H9 (cell line): ENCODE measurements at regions not wholly inside any gene's neighbourhood (a gene's known extent, or its start where the extent isn't known, plus 50 kb on each side); places are given as distances from the start of the nearest gene placed in this dataset.

ENCODE experiments used
- DNase-seq: peaks from one replicate; pipeline ENCODE4 v3.0.0-alpha.2; 2017
- H2AFZ ChIP-seq: one replicate; pipeline ENCODE4 v1.6.1; 2013; ENCODE audit warnings: mild to moderate bottlenecking, low read length, control low read depth, moderate library complexity
- H2AK5ac ChIP-seq: 2 replicates; pipeline ENCODE4 v1.6.1; 2013; ENCODE audit warnings: low read length, control low read depth, mixed read lengths; ENCODE audit not compliant: insufficient read length
- H2BK120ac ChIP-seq: one replicate; pipeline ENCODE4 v1.6.1; 2013; ENCODE audit warnings: low read depth, mild to moderate bottlenecking, low read length, control low read depth, inconsistent platforms; ENCODE audit not compliant: poor library complexity, severe bottlenecking
- H2BK12ac ChIP-seq: 2 replicates; pipeline ENCODE4 v1.6.1; 2013; ENCODE audit warnings: low read length, control low read depth, mixed read lengths, low read depth; ENCODE audit not compliant: insufficient read length
- H2BK15ac ChIP-seq: 2 replicates; pipeline ENCODE4 v1.6.1; 2013; ENCODE audit warnings: low read depth, low read length, control low read depth
- H2BK20ac ChIP-seq: one replicate; pipeline ENCODE4 v1.6.1; 2013; ENCODE audit warnings: low read depth, mild to moderate bottlenecking, low read length, control low read depth, inconsistent platforms; ENCODE audit not compliant: poor library complexity, severe bottlenecking
- H2BK5ac ChIP-seq: 2 replicates; pipeline ENCODE4 v1.6.1; 2013; ENCODE audit warnings: low read length, control low read depth, mixed read lengths; ENCODE audit not compliant: insufficient read length
- H3K14ac ChIP-seq: 2 replicates; pipeline ENCODE4 v1.6.1; 2013; ENCODE audit warnings: low read length, control low read depth; ENCODE audit not compliant: insufficient read depth
- H3K18ac ChIP-seq: 2 replicates; pipeline ENCODE4 v1.6.1; 2013; ENCODE audit warnings: low read depth, mild to moderate bottlenecking, mixed read lengths, low read length, control low read depth; ENCODE audit not compliant: insufficient read length
- H3K23ac ChIP-seq: 2 replicates; pipeline ENCODE4 v1.6.1; 2013; ENCODE audit warnings: low read length, control low read depth, mixed read lengths, low read depth; ENCODE audit not compliant: insufficient read length
- H3K23me2 ChIP-seq: 2 replicates; pipeline ENCODE4 v1.6.1; 2013; ENCODE audit warnings: low read depth, mild to moderate bottlenecking, mixed read lengths, low read length, control low read depth; ENCODE audit not compliant: insufficient read length, poor library complexity, severe bottlenecking
- H3K27ac ChIP-seq: 2 replicates; pipeline ENCODE4 v1.5.1; 2013; ENCODE audit warnings: low read length, control low read depth, mixed read lengths, low read depth; ENCODE audit not compliant: insufficient read length
- H3K27me3 ChIP-seq: 2 replicates; pipeline ENCODE4 v1.6.1; 2013; ENCODE audit warnings: low read length, control low read depth, inconsistent platforms; ENCODE audit not compliant: insufficient read depth
- H3K4ac ChIP-seq: 2 replicates; pipeline ENCODE4 v1.6.1; 2013; ENCODE audit warnings: low read depth, mild to moderate bottlenecking, control low read depth, inconsistent platforms, low read length, moderate library complexity
- H3K4me1 ChIP-seq: 2 replicates; pipeline ENCODE4 v1.6.1; 2013; ENCODE audit warnings: low read length, control low read depth, inconsistent platforms; ENCODE audit not compliant: insufficient read depth
- H3K4me2 ChIP-seq: 2 replicates; pipeline ENCODE4 v1.6.1; 2013; ENCODE audit warnings: low read length, control low read depth, mixed read lengths; ENCODE audit not compliant: insufficient read length, insufficient read depth
- H3K56ac ChIP-seq: 2 replicates; pipeline ENCODE4 v1.6.1; 2013; ENCODE audit warnings: low read depth, mild to moderate bottlenecking, mixed read lengths, low read length, control low read depth; ENCODE audit not compliant: insufficient read length
- H3K79me1 ChIP-seq: 2 replicates; pipeline ENCODE4 v1.6.1; 2013; ENCODE audit warnings: low read depth, mild to moderate bottlenecking, moderate library complexity, low read length, control low read depth, inconsistent platforms; ENCODE audit not compliant: insufficient read depth, poor library complexity, severe bottlenecking
- H3K79me2 ChIP-seq: 2 replicates; pipeline ENCODE4 v1.6.1; 2013; ENCODE audit warnings: low read length, control low read depth, inconsistent platforms; ENCODE audit not compliant: insufficient read depth
- H3K9ac ChIP-seq: 2 replicates; pipeline ENCODE4 v1.6.1; 2013; ENCODE audit warnings: low read length, control low read depth, mixed read lengths; ENCODE audit not compliant: insufficient read length; ENCODE audit errors: extremely low read depth
- H3K9me3 ChIP-seq: one replicate; pipeline ENCODE4 v1.6.1; 2013; ENCODE audit warnings: low read depth, low read length, inconsistent platforms; ENCODE audit not compliant: control insufficient read depth
- H3T11ph ChIP-seq: one replicate; pipeline ENCODE4 v1.6.1; 2013; ENCODE audit warnings: mild to moderate bottlenecking, low read length, control low read depth, inconsistent platforms
- H4K20me1 ChIP-seq: one replicate; pipeline ENCODE4 v1.6.1; 2013; ENCODE audit not compliant: control insufficient read depth, insufficient read length, insufficient read depth
- H4K5ac ChIP-seq: 2 replicates; pipeline ENCODE4 v1.6.1; 2013; ENCODE audit warnings: low read depth, mild to moderate bottlenecking, mixed read lengths, low read length, control low read depth; ENCODE audit not compliant: insufficient read length
- H4K8ac ChIP-seq: replicated peaks from 2 replicates; pipeline ENCODE4 v1.6.1; 2013; ENCODE audit warnings: low read length, control low read depth, mixed read lengths, low read depth; ENCODE audit not compliant: insufficient read length
- H4K91ac ChIP-seq: 2 replicates; pipeline ENCODE4 v1.6.1; 2013; ENCODE audit warnings: low read depth, mild to moderate bottlenecking, moderate library complexity, mixed read lengths, low read length, control low read depth; ENCODE audit not compliant: insufficient read length
- H3K27ac Mint-ChIP-seq, 3 experiments: 2 replicates in 2 of 3; 3 replicates in 1 of 3; pipeline ENCODE4 v1.8.0; 2020 to 2021; ENCODE audit warnings: mixed read lengths in 3 of 3, mild to moderate bottlenecking in 1 of 3, moderate library complexity in 1 of 3
- H3K27me3 Mint-ChIP-seq: 2 replicates; pipeline ENCODE4 v1.8.0; 2021; ENCODE audit warnings: low read depth, mild to moderate bottlenecking, moderate library complexity, mixed read lengths
- H3K36me3 Mint-ChIP-seq, 3 experiments: 2 replicates in 2 of 3; 3 replicates in 1 of 3; pipeline ENCODE4 v1.8.0; 2020 to 2021; ENCODE audit warnings: low read depth in 3 of 3, mixed read lengths in 3 of 3; ENCODE audit not compliant: insufficient read depth in 1 of 3
- H3K4me1 Mint-ChIP-seq, 2 experiments: 2 replicates each; pipeline ENCODE4 v1.8.0; 2020; ENCODE audit warnings: mixed read lengths in 2 of 2
- H3K4me3 Mint-ChIP-seq, 2 experiments: 2 replicates in 1 of 2; 3 replicates in 1 of 2; pipeline ENCODE4 v1.8.0; 2020 to 2021; ENCODE audit warnings: mild to moderate bottlenecking in 2 of 2, mixed read lengths in 2 of 2, moderate library complexity in 1 of 2
- H3K9me3 Mint-ChIP-seq, 2 experiments: 2 replicates in 1 of 2; 3 replicates in 1 of 2; pipeline ENCODE4 v1.8.0; 2020; ENCODE audit warnings: mild to moderate bottlenecking in 2 of 2, mixed read lengths in 2 of 2, moderate library complexity in 1 of 2
- WGBS: extraction: QIAGEN DNeasy Blood & Tissue Kit; methylation state at CpG from one replicate; pipeline ENCODE4 v1.1.7; 2013; ENCODE audit warnings: missing lambda C conversion rate, low lambda C conversion rate, mixed read lengths; ENCODE audit not compliant: insufficient read length; ENCODE audit errors: extremely low coverage; 5-methylcytosine and 5-hydroxymethylcytosine counted together
- TF ChIP-seq, protein P1 (sequence below): fragments of 200-600 bp; sonication (generic); conservative IDR thresholded peaks from 3 replicates; pipeline ENCODE4 v1.8.0; 2021; ENCODE audit warnings: antibody characterized with exemption, mild to moderate bottlenecking

DNA sequence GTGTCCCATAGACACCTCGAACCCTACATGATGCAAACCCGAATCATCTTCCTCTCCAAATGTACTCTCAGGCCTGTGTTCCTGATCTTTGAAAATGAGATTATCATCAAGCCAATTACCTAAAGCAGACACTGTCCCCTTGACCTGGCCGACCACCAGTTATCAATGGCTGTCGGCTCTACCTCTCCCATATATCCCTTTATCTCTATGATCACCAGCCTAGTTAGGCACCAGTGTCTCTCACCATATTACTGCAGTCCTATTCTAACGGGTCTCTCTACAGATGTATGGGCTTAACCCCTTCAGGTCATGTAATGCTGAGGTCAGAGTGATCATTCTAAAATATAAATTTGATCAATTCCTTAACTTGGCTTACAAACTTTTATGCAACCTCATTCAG, 234.9 kb upstream of the MARCKS start:
- H3K4me3 Mint-ChIP-seq: no peak overlapping the region
- no peaks in the 10 kb centered on the region for H3K36me3 Mint-ChIP-seq
- Histone ChIP-seq H3K27ac (no peak overlapping the region), H3K18ac (no peak overlapping the region), H3K23ac (no peak overlapping the region), H2BK5ac (no peak overlapping the region), H2AFZ (no peak overlapping the region), H2AK5ac (no peak overlapping the region), H4K91ac (no peak overlapping the region), H3K4me1 (no peaks in the 10 kb centered on the region), H2BK15ac (no peak overlapping the region), H2BK12ac (no peak overlapping the region), H3K79me2 (no peaks in the 10 kb centered on the region), H3K79me1 (no peaks in the 10 kb centered on the region), H3K14ac (no peak overlapping the region), H3K9me3 (no peaks in the 10 kb centered on the region), H3K4me2 (no peak overlapping the region), H3K27me3 (no peaks in the 10 kb centered on the region), H4K20me1 (no peaks in the 10 kb centered on the region), H4K5ac (no peak overlapping the region), H2BK20ac (no peak overlapping the region), H3K9ac (no peak overlapping the region), H4K8ac (no peak overlapping the region), H3K23me2 (no peaks in the 10 kb centered on the region), H3T11ph (no peak overlapping the region), H2BK120ac (no peak overlapping the region), H3K4ac (no peak overlapping the region), H3K56ac (no peak overlapping the region)
- no peak overlapping the region for H3K27ac Mint-ChIP-seq
- no CpG with 5 or more reads among the region's 5 CpGs for WGBS
- H3K4me1 Mint-ChIP-seq: peaks cover 12 to 15% of the 10 kb centered on the region in 2 experiments
- no peak for DNase-seq
- TF ChIP-seq, protein P1, sequence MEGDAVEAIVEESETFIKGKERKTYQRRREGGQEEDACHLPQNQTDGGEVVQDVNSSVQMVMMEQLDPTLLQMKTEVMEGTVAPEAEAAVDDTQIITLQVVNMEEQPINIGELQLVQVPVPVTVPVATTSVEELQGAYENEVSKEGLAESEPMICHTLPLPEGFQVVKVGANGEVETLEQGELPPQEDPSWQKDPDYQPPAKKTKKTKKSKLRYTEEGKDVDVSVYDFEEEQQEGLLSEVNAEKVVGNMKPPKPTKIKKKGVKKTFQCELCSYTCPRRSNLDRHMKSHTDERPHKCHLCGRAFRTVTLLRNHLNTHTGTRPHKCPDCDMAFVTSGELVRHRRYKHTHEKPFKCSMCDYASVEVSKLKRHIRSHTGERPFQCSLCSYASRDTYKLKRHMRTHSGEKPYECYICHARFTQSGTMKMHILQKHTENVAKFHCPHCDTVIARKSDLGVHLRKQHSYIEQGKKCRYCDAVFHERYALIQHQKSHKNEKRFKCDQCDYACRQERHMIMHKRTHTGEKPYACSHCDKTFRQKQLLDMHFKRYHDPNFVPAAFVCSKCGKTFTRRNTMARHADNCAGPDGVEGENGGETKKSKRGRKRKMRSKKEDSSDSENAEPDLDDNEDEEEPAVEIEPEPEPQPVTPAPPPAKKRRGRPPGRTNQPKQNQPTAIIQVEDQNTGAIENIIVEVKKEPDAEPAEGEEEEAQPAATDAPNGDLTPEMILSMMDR: no peak
- peaks cover 2% of the 10 kb centered on the region; the same call in 1 of the 2 replicates for H3K27me3 Mint-ChIP-seq
- H3K9me3 Mint-ChIP-seq: no peaks in the 10 kb centered on the region
